HG03469 (cell line): ENCODE measurements at regions not wholly inside any gene's neighbourhood (a gene's known extent, or its start where the extent isn't known, plus 50 kb on each side); places are given as distances from the start of the nearest gene placed in this dataset.
"Not testable (repeated sequence)": the region's sequence is repeated elsewhere in the genome, so short reads cannot be mapped to it uniquely, and the experiment has no call there.

Experiments
- ATAC-seq: cut with Tn5 transposase; IDR thresholded peaks from one replicate; pipeline ENCODE4 v1.9.1; 2021; ENCODE audit warnings: mild to moderate bottlenecking, moderate library complexity, moderate number of reproducible peaks; ENCODE audit not compliant: unreplicated experiment

- no peak for ATAC-seq
Measured at GRCh38 chr12:42932936-42933335, 343.4 kb upstream of the PRICKLE1 start.

- ATAC-seq, result no peak
Measured at GRCh38 chr12:42926232-42926631, 336.7 kb upstream of the PRICKLE1 start.

- no peak for ATAC-seq
Measured at GRCh38 chr12:42924482-42924881, 334.9 kb upstream of the PRICKLE1 start.

GRCh38 chr12:42923583-42923982, 334.0 kb upstream of the PRICKLE1 start:
- no peak for ATAC-seq

- no peak for ATAC-seq
Measured at GRCh38 chr12:42923156-42923555, 333.6 kb upstream of the PRICKLE1 start.

GRCh38 chr12:42922505-42922850, 332.9 kb upstream of the PRICKLE1 start:
- no peak for ATAC-seq

GRCh38 chr12:42921741-42922504, 332.4 kb upstream of the PRICKLE1 start:
- ATAC-seq, result no peak

- no peak for ATAC-seq
Measured at GRCh38 chr12:42919691-42920090, 330.1 kb upstream of the PRICKLE1 start.

- ATAC-seq, result no peak
Measured at GRCh38 chr12:42918443-42918842, 328.9 kb upstream of the PRICKLE1 start.

GRCh38 chr12:42916143-42916542, 326.6 kb upstream of the PRICKLE1 start:
- ATAC-seq, result no peak

GRCh38 chr12:42915426-42915825, 325.9 kb upstream of the PRICKLE1 start:
- ATAC-seq, result no peak

GRCh38 chr12:42912367-42912766, 322.8 kb upstream of the PRICKLE1 start:
- no peak for ATAC-seq

GRCh38 chr12:42910656-42911055, 321.1 kb upstream of the PRICKLE1 start:
- no peak for ATAC-seq

- no peak for ATAC-seq
Measured at GRCh38 chr12:42908712-42909111, 319.2 kb upstream of the PRICKLE1 start.

GRCh38 chr12:42906801-42907200, 317.3 kb upstream of the PRICKLE1 start:
- ATAC-seq, result not testable (repeated sequence)

- ATAC-seq, result no peak
Measured at GRCh38 chr12:42905419-42905705, 315.8 kb upstream of the PRICKLE1 start.

- no peak for ATAC-seq
Measured at GRCh38 chr12:42904683-42905418, 315.3 kb upstream of the PRICKLE1 start.

- ATAC-seq, result no peak
Measured at GRCh38 chr12:42903736-42904135, 314.2 kb upstream of the PRICKLE1 start.

GRCh38 chr12:42902001-42902400, 312.5 kb upstream of the PRICKLE1 start:
- no peak for ATAC-seq

GRCh38 chr12:42893803-42894202, 304.3 kb upstream of the PRICKLE1 start:
- ATAC-seq, result no peak

- no peak for ATAC-seq
Measured at GRCh38 chr12:42892702-42893551, 303.4 kb upstream of the PRICKLE1 start.

GRCh38 chr12:42887657-42888056, 298.1 kb upstream of the PRICKLE1 start:
- ATAC-seq, result no peak
